Nucleus accumbens (tissue), 56 donors: ENCODE measurements at regions not wholly inside any gene's neighbourhood (a gene's known extent, or its start where the extent isn't known, plus 50 kb on each side); places are given as distances from the start of the nearest gene placed in this dataset.
"Not testable (repeated sequence)": the region's sequence is repeated elsewhere in the genome, so short reads cannot be mapped to it uniquely, and the experiment has no call there.

Experiments used
- DNase-seq, 56 donors: peaks; one replicate each; lab custom pipeline; 2025; lab: John Stamatoyannopoulos, UW

- no peak for DNase-seq
Measured at GRCh38 chr21:17682924-17683323, 70.2 kb upstream of the BTG3 start.

GRCh38 chr21:17679002-17679600, 66.4 kb upstream of the BTG3 start:
- DNase-seq = peak in 2 of 56 donors; percentile 16 to 32

- not testable (repeated sequence) for DNase-seq
Measured at GRCh38 chr21:17676930-17677329, 64.2 kb upstream of the BTG3 start.

- DNase-seq = no peak
Measured at GRCh38 chr21:17674106-17674505, 61.4 kb upstream of the BTG3 start.

- DNase-seq = no peak
Measured at GRCh38 chr21:17673261-17674020, 60.7 kb upstream of the BTG3 start.

GRCh38 chr21:17671733-17672132, 59.0 kb upstream of the BTG3 start:
- no peak for DNase-seq

GRCh38 chr21:17668479-17669140, 55.9 kb upstream of the BTG3 start:
- DNase-seq = no peak

GRCh38 chr21:17667256-17667655, 54.6 kb upstream of the BTG3 start:
- no peak for DNase-seq
